WI38 (cell line): ENCODE measurements at regions not wholly inside any gene's neighbourhood (a gene's known extent, or its start where the extent isn't known, plus 50 kb on each side); places are given as distances from the start of the nearest gene placed in this dataset.

Experiments used
- H3K4me3 ChIP-seq: 2 replicates; pipeline ENCODE4 v1.5.1; 2011; ENCODE audit warnings: low read depth, mild to moderate bottlenecking, control low read depth, low read length
- TF ChIP-seq, protein P1 (sequence below): IDR thresholded peaks from 2 replicates; pipeline ENCODE4 v1.5.1; 2012; ENCODE audit warnings: low read depth, mild to moderate bottlenecking, control low read depth, low read length

DNA sequence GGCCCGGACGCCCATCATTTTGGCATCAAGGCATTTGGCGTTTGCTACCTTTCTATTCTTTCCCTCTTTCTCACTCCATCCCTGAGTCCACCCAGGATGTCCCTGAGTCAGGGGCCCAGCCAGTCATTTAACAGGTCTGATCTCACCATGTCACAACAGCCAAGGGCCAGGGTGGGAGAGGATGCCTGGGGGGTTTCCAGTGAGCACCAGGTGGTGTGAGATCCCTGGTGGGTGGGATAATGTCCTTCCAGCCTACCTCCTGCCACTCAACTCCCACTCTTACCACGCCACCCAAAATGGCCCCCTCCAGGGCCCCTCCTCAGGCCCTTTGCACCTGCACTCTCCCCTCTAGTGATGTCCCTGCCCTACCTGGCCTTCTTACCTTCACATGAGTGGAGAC lies 310.8 kb downstream of the BCL11B start:
- TF ChIP-seq, protein P1, sequence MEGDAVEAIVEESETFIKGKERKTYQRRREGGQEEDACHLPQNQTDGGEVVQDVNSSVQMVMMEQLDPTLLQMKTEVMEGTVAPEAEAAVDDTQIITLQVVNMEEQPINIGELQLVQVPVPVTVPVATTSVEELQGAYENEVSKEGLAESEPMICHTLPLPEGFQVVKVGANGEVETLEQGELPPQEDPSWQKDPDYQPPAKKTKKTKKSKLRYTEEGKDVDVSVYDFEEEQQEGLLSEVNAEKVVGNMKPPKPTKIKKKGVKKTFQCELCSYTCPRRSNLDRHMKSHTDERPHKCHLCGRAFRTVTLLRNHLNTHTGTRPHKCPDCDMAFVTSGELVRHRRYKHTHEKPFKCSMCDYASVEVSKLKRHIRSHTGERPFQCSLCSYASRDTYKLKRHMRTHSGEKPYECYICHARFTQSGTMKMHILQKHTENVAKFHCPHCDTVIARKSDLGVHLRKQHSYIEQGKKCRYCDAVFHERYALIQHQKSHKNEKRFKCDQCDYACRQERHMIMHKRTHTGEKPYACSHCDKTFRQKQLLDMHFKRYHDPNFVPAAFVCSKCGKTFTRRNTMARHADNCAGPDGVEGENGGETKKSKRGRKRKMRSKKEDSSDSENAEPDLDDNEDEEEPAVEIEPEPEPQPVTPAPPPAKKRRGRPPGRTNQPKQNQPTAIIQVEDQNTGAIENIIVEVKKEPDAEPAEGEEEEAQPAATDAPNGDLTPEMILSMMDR: no peak

DNA sequence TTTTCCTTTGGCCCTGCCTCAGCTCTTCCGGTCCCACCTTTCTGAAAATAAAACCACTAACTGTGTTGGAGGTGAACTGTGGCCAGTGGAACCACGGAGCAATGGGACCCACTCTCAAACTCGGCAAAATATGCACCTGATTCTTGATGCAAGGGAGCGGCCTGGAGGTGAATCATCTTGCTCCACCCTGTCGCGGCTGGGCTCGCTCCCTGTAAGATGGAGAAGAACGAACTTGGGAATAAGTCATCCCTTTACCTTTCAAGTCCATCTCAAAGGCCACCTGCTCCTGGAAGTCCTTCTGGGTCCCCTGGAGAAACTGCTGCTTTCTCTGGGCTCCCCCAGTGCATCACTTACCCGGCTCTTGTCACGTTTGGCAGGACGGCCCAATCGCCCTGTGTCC lies 309.9 kb downstream of the BCL11B start:
- TF ChIP-seq, protein P1: no peak
- no peak overlapping the region for H3K4me3 ChIP-seq

More for the DNA sequence above, 310.8 kb downstream of the BCL11B start:
- no peak overlapping the region for H3K4me3 ChIP-seq

DNA sequence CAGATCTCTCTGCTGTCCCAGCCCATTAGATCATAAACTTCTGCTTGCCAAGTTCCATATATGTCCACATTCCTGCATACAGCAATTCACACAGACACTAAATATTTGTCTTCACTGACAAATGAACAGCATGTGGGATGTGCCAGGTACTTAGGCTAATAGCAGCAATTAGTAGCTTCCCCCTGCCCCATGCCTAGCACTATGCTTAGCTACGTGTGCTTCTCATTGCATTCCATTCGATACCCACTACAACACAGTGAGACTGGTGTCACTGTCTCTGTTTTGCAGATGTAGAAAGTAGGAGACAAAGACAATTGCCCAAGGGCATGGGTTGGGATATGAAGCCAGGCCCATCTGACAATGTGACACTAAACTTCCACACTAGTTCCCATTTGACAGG lies 308.4 kb downstream of the BCL11B start:
- TF ChIP-seq, protein P1: no peak
- no peak overlapping the region for H3K4me3 ChIP-seq

DNA sequence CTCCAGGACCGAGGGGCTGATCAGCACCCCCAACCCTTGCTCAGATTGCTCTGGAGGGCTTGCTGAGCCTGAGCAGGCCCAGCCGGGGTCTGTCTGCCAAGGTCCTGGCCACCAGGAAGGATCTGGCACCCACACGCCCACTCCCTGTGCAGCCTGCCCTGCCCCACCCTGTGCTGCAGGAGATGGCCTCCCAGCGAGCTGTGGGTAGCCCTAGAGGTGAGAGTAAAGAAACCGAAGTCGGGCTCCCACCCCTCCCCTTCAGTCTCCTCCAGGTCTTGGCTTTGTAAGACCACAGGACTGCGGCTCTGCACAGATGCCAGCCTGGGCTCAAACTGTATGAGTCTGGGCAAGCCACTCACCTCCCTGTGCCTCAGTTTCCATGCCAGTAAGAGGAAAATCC lies 307.8 kb downstream of the BCL11B start:
- TF ChIP-seq, protein P1: no peak
- no peak overlapping the region for H3K4me3 ChIP-seq

DNA sequence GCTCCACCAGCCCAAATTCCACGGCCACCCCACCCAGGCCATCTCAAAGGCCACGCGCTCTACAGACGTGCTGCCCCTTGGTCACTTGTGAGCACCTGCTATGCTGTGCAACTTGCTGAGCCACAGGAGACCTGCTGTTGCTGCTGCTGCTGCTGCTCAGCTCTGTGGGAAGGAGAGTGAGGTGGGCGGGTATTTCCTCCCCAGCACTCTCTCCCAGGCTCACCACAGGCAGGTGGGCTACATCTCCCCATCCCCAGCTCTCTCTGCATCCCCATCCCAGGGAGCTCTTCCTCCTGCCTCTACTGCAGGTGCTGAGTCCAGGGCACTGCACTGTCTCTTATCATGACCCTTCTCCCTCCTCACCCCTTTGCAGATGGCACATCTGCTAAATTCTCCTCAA lies 306.9 kb downstream of the BCL11B start:
- no peak overlapping the region for H3K4me3 ChIP-seq
- TF ChIP-seq, protein P1: no peak

DNA sequence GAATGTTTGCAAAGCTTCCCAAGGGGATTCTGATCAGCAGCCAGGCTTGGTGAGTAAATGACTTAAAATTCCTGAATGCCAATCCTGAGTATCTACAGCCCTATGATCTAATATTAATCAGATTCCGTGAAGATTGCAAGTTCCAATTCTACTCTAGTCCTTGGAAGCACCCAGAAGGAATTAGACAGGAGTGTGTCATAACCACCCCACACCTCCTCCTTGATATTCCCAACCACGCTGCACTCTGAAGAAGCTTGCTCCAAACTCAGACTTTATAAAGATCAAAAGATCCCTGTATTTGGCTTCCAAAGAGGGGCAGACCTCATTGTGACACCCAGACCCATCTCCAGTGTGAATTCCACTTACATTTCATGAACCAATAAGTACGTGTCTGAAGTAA lies 306.0 kb downstream of the BCL11B start:
- TF ChIP-seq, protein P1: no peak
- H3K4me3 ChIP-seq: no peak overlapping the region

DNA sequence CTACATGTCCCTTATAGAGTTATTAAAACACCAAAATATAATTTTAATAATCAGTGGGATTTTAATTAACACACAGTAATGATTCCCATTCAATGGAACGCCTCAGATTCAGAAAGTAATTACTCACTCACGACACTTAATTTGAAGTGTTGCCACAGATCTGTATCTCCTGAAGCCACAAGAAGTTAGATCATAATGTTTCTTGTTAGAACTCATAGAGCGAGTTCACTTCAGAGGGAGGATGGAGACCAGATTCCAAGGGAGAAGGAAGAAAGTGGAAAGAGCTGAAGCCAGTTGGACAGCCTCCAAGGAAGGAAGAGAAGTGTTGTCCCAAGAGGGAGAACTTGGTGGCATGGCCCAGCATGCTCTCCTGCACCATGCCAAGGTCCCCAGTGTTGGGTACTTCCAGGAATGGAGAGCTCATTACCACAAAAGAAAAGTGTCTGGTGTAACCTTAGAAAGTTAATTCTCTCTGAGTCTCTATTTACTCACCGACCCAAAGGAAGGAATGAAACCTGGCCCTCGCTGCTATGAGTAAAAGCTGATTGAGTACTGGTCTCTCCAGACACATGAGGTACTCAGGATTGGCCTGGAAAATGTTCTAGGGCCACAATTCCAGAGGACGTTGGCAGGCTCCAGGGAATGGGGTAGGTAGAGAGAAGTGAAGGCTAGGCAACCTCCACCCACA lies 305.4 kb downstream of the BCL11B start:
- TF ChIP-seq, protein P1: no peak
- no peak overlapping the region for H3K4me3 ChIP-seq
